GM19351 (cell line): ENCODE measurements at regions not wholly inside any gene's neighbourhood (a gene's known extent, or its start where the extent isn't known, plus 50 kb on each side); places are given as distances from the start of the nearest gene placed in this dataset.

Experiments
- ATAC-seq: cut with Tn5 transposase; IDR thresholded peaks from one replicate; pipeline ENCODE4 v1.9.1; 2021; ENCODE audit warnings: mild to moderate bottlenecking, moderate library complexity; ENCODE audit not compliant: unreplicated experiment

- no peak for ATAC-seq
Observed at GRCh38 chr12:28601570-28602058, 411.4 kb downstream of the CCDC91 start.

- ATAC-seq = no peak
Observed at GRCh38 chr12:28602786-28603185, 412.5 kb downstream of the CCDC91 start.

- no peak for ATAC-seq
Observed at GRCh38 chr12:28603239-28603638, 413.0 kb downstream of the CCDC91 start.

GRCh38 chr12:28603801-28604200, 413.5 kb downstream of the CCDC91 start:
- ATAC-seq = no peak

- ATAC-seq = no peak
Observed at GRCh38 chr12:28604240-28604639, 414.0 kb downstream of the CCDC91 start.

GRCh38 chr12:28606967-28607557, 416.8 kb downstream of the CCDC91 start:
- no peak for ATAC-seq

GRCh38 chr12:28610401-28611114, 420.3 kb downstream of the CCDC91 start:
- ATAC-seq = no peak

GRCh38 chr12:28611115-28611435, 420.8 kb downstream of the CCDC91 start:
- ATAC-seq = no peak

- no peak for ATAC-seq
Observed at GRCh38 chr12:28611449-28611848, 421.2 kb downstream of the CCDC91 start.

- no peak for ATAC-seq
Observed at GRCh38 chr12:28618171-28618570, 427.9 kb downstream of the CCDC91 start.

- no peak for ATAC-seq
Observed at GRCh38 chr12:28618772-28619171, 428.5 kb downstream of the CCDC91 start.

- ATAC-seq = no peak
Observed at GRCh38 chr12:28620281-28620680, 430.0 kb downstream of the CCDC91 start.

- ATAC-seq = no peak
Observed at GRCh38 chr12:28622406-28622805, 432.1 kb downstream of the CCDC91 start.

- no peak for ATAC-seq
Observed at GRCh38 chr12:28626504-28626903, 436.2 kb downstream of the CCDC91 start.

- ATAC-seq = no peak
Observed at GRCh38 chr12:28629691-28630090, 439.4 kb downstream of the CCDC91 start.

GRCh38 chr12:28631831-28632230, 441.6 kb downstream of the CCDC91 start:
- ATAC-seq = no peak

GRCh38 chr12:28640519-28640918, 450.3 kb downstream of the CCDC91 start:
- ATAC-seq = no peak

- ATAC-seq = no peak
Observed at GRCh38 chr12:28645436-28645835, 455.2 kb downstream of the CCDC91 start.

GRCh38 chr12:28645891-28646290, 455.6 kb downstream of the CCDC91 start:
- no peak for ATAC-seq

- no peak for ATAC-seq
Observed at GRCh38 chr12:28650906-28651305, 460.6 kb downstream of the CCDC91 start.

- ATAC-seq = no peak
Observed at GRCh38 chr12:28652239-28652638, 462.0 kb downstream of the CCDC91 start.

GRCh38 chr12:28681980-28682379, 467.1 kb upstream of the FAR2 start:
- no peak for ATAC-seq

- ATAC-seq = no peak
Observed at GRCh38 chr12:28683366-28683765, 465.7 kb upstream of the FAR2 start.
